OCI-LY7 (cell line): ENCODE measurements at regions not wholly inside any gene's neighbourhood (a gene's known extent, or its start where the extent isn't known, plus 50 kb on each side); places are given as distances from the start of the nearest gene placed in this dataset.

ENCODE experiments used
- CTCF ChIP-seq: fragments of 200-600 bp; sonication (generic); conservative IDR thresholded peaks from 2 replicates; pipeline ENCODE4 v1.5.1; 2014; ENCODE audit warnings: mild to moderate bottlenecking, antibody characterized with exemption, low read length, moderate library complexity, mixed read lengths
- EZH2phosphoT487 ChIP-seq: fragments of 200-600 bp; sonication (generic); IDR thresholded peaks from 2 replicates; pipeline ENCODE4 v1.6.1; 2018; ENCODE audit warnings: low read depth, borderline replicate concordance, mild to moderate bottlenecking, mixed run types, antibody characterized with exemption, low read length, moderate library complexity, mixed read lengths

GRCh38 chr1:68930101-68930500 lies 433.2 kb upstream of the DEPDC1 start:
- TF ChIP-seq CTCF (no peak), EZH2phosphoT487 (no peak)
